Retinal pigment epithelial cell (primary cell): ENCODE measurements at regions not wholly inside any gene's neighbourhood (a gene's known extent, or its start where the extent isn't known, plus 50 kb on each side); places are given as distances from the start of the nearest gene placed in this dataset.

Experiments
- DNase-seq: peaks from one replicate; pipeline ENCODE4 v3.0.0-alpha.2; 2010; ENCODE audit warnings: low read depth
- H3K4me3 ChIP-seq: 2 replicates; pipeline ENCODE4 v1.5.1; 2011; ENCODE audit warnings: mild to moderate bottlenecking, low read length, control low read depth, moderate library complexity
- CTCF ChIP-seq: conservative IDR thresholded peaks from 2 replicates; pipeline ENCODE4 v1.5.1; 2011; ENCODE audit warnings: low read depth, low read length, control low read depth, inconsistent platforms

- TF ChIP-seq CTCF: no peak
- DNase-seq: no peak
- peak overlapping the region; percentile 6 for H3K4me3 ChIP-seq
Measured at GRCh38 chr3:126266850-126267168, 86.4 kb upstream of the ALDH1L1 start.

GRCh38 chr3:126266291-126266840, 86.0 kb upstream of the ALDH1L1 start:
- no peak for DNase-seq
- TF ChIP-seq CTCF: no peak
- no peak overlapping the region for H3K4me3 ChIP-seq

GRCh38 chr3:126264952-126265351, 84.6 kb upstream of the ALDH1L1 start:
- no peak overlapping the region for H3K4me3 ChIP-seq
- DNase-seq: no peak
- TF ChIP-seq CTCF: peak; percentile 37

- no peak for DNase-seq
- no peak overlapping the region for H3K4me3 ChIP-seq
- no peak for TF ChIP-seq CTCF
Measured at GRCh38 chr3:126264381-126264780, 84.0 kb upstream of the ALDH1L1 start.

- no peak overlapping the region for H3K4me3 ChIP-seq
- no peak for TF ChIP-seq CTCF
- DNase-seq: no peak
Measured at GRCh38 chr3:126263971-126264370, 83.6 kb upstream of the ALDH1L1 start.

- no peak overlapping the region for H3K4me3 ChIP-seq
- no peak for TF ChIP-seq CTCF
- no peak for DNase-seq
Measured at GRCh38 chr3:126263539-126263938, 83.2 kb upstream of the ALDH1L1 start.

- no peak for DNase-seq
- H3K4me3 ChIP-seq: no peak overlapping the region
- TF ChIP-seq CTCF: no peak
Measured at GRCh38 chr3:126262227-126262626, 81.8 kb upstream of the ALDH1L1 start.
